HFF-Myc (cell line): ENCODE measurements at regions not wholly inside any gene's neighbourhood (a gene's known extent, or its start where the extent isn't known, plus 50 kb on each side); places are given as distances from the start of the nearest gene placed in this dataset.

Experiments
- DNase-seq: peaks from one replicate; pipeline ENCODE4 v3.0.0-alpha.2; 2011; ENCODE audit warnings: low read depth; ENCODE audit errors: extremely low read depth
- H3K4me3 ChIP-seq: replicated peaks from 2 replicates; pipeline ENCODE4 v1.5.1; 2011; ENCODE audit warnings: low read depth, mild to moderate bottlenecking, control low read depth, low read length
- CTCF ChIP-seq: IDR thresholded peaks from 2 replicates; pipeline ENCODE4 v1.5.1; 2012; ENCODE audit warnings: mild to moderate bottlenecking, low read depth, low read length, control low read depth; ENCODE audit errors: missing control alignments

- DNase-seq, result no peak
- no peak overlapping the region for H3K4me3 ChIP-seq
- no peak for TF ChIP-seq CTCF
Measured at GRCh38 chr20:40961686-40962640, 66.7 kb upstream of the TOP1 start.

- no peak for DNase-seq
- H3K4me3 ChIP-seq, result no peak overlapping the region
Measured at GRCh38 chr20:40962733-40963504, 65.7 kb upstream of the TOP1 start.

GRCh38 chr20:40963505-40963845 lies 65.1 kb upstream of the TOP1 start:
- no peak overlapping the region for H3K4me3 ChIP-seq
- no peak for TF ChIP-seq CTCF
- DNase-seq, result no peak

More at GRCh38 chr20:40962733-40963504, 65.7 kb upstream of the TOP1 start:
- TF ChIP-seq CTCF, result peak; percentile 80

- DNase-seq, result no peak
- TF ChIP-seq CTCF, result no peak
- no peak overlapping the region for H3K4me3 ChIP-seq
Measured at GRCh38 chr20:40965671-40966070, 63.0 kb upstream of the TOP1 start.

- no peak overlapping the region for H3K4me3 ChIP-seq
- TF ChIP-seq CTCF, result peak; percentile 28
- DNase-seq, result no peak
Measured at GRCh38 chr20:40966103-40966502, 62.5 kb upstream of the TOP1 start.

- TF ChIP-seq CTCF, result no peak
- DNase-seq, result no peak
- H3K4me3 ChIP-seq, result no peak overlapping the region
Measured at GRCh38 chr20:40966516-40967185, 62.0 kb upstream of the TOP1 start.
